ENCODE measurements at regions not wholly inside any gene's neighbourhood (a gene's known extent, or its start where the extent isn't known, plus 50 kb on each side); places are given as distances from the start of the nearest gene placed in this dataset.

DNA sequence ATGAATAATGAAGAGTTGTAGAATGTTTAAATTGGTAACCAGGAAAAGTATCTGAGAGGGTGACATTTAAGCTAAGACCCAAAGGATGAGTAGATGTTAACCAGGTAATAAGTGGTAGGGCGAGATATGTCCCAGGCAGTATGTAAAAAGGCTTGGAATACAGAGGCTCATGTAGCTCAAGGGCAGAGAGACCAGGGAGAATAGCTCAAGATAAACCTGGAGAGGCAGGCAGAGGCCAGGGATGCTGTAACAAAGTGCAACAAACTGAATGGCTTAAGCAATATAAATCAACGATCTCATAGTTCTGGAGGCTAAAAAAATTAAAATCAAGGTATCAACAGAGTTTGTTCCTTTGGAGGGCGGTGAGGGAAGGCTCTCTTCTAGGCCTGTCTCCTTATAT, 660.8 kb downstream of the KLHL13 start:
- TF ChIP-seq, protein P1, sequence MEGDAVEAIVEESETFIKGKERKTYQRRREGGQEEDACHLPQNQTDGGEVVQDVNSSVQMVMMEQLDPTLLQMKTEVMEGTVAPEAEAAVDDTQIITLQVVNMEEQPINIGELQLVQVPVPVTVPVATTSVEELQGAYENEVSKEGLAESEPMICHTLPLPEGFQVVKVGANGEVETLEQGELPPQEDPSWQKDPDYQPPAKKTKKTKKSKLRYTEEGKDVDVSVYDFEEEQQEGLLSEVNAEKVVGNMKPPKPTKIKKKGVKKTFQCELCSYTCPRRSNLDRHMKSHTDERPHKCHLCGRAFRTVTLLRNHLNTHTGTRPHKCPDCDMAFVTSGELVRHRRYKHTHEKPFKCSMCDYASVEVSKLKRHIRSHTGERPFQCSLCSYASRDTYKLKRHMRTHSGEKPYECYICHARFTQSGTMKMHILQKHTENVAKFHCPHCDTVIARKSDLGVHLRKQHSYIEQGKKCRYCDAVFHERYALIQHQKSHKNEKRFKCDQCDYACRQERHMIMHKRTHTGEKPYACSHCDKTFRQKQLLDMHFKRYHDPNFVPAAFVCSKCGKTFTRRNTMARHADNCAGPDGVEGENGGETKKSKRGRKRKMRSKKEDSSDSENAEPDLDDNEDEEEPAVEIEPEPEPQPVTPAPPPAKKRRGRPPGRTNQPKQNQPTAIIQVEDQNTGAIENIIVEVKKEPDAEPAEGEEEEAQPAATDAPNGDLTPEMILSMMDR (IDR thresholded peaks at IDR 0.05), result no peak
- TF ChIP-seq POLR2A (IDR thresholded peaks at IDR 0.05) (no peak), EP300 (IDR thresholded peaks at IDR 0.05) (no peak)

All from ovary (tissue), 3 donors.